K562 (cell line): ENCODE measurements at regions not wholly inside any gene's neighbourhood (a gene's known extent, or its start where the extent isn't known, plus 50 kb on each side); places are given as distances from the start of the nearest gene placed in this dataset.

Experiments used
- ATAC-seq: fragments of 200-7000 bp; cut with Tn5 transposase; 3 replicates; pipeline ENCODE4 v1.9.1; 2020; ENCODE audit warnings: moderate library complexity
- BruUV-seq: library from RNA; stranded (reverse); fragments of 400-500 nt; replicated peaks from 2 replicates; lab custom pipeline; 2021; lab: Mats Ljungman, UMichigan
- CTCF ChIA-PET: fragments of 300-600 bp; formaldehyde crosslinking; extraction: SDS; loops from one replicate; lab custom pipeline; 2021; ENCODE audit warnings: low intra/inter-chr PET ratio; lab: Yijun Ruan, JAX
- POLR2A ChIA-PET: fragments of 300-600, 350-650 bp; sonication (Branson Sonifier 250); formaldehyde crosslinking; extraction: SDS; loops from one replicate; lab custom pipeline; 2021; ENCODE audit warnings: antibody characterized with exemption, inconsistent platforms; lab: Yijun Ruan, JAX
- DNase-seq, 4 experiments: peaks; one replicate each; pipeline versions ENCODE4 v3.0.0 to v3.0.0-alpha.2; 2011 to 2018; ENCODE audit warnings: low spot score in 3 of 4, mixed read lengths in 3 of 4; ENCODE audit errors: extremely low read depth in 1 of 4
- FAIRE-seq: peaks from 2 replicates; lab custom pipeline; 2011; peaks lifted over from hg19 to GRCh38; lab: Jason Lieb, UNC
- H2AFZ ChIP-seq: 2 replicates; pipeline ENCODE4 v1.6.0; 2011; ENCODE audit warnings: low read depth, low read length, control low read depth, inconsistent platforms
- H3K27ac ChIP-seq: fragments of 200-600 bp; 3 replicates; pipeline ENCODE4 v1.8.0; 2011; ENCODE audit warnings: low read depth, mild to moderate bottlenecking, control low read depth, inconsistent platforms, low read length, moderate library complexity, mixed read lengths; ENCODE audit errors: extremely low read depth
- H3K27me3 ChIP-seq, 2 experiments: fragments of 300-600 bp in 1 of 2; 2 replicates in 1 of 2; 3 replicates in 1 of 2; pipeline versions ENCODE4 v1.6.0 to v1.8.0; 2011; ENCODE audit warnings: inconsistent platforms in 2 of 2, low read length in 2 of 2, mild to moderate bottlenecking in 1 of 2, mixed read lengths in 1 of 2, moderate library complexity in 1 of 2; ENCODE audit not compliant: control insufficient read depth in 2 of 2, insufficient read depth in 2 of 2
- H3K36me3 ChIP-seq: fragments of 300-600 bp; 3 replicates; pipeline ENCODE4 v1.8.0; 2011; ENCODE audit warnings: mild to moderate bottlenecking, low read length, inconsistent platforms; ENCODE audit not compliant: control insufficient read depth, insufficient read depth
- H3K4me1 ChIP-seq, 2 experiments: fragments of 200-600 bp in 1 of 2; replicated peaks in 1 of 2; 2 replicates in 1 of 2; 3 replicates in 1 of 2; pipeline versions ENCODE4 v1.5.1 to v1.8.0; 2011; ENCODE audit warnings: inconsistent platforms in 2 of 2, low read length in 2 of 2, mild to moderate bottlenecking in 1 of 2, mixed read lengths in 1 of 2, moderate library complexity in 1 of 2; ENCODE audit not compliant: control insufficient read depth in 2 of 2, insufficient read depth in 2 of 2
- H3K4me2 ChIP-seq: 2 replicates; pipeline ENCODE4 v1.6.1; 2011; ENCODE audit warnings: low read length, control low read depth, inconsistent platforms, mixed read lengths; ENCODE audit not compliant: insufficient read depth
- H3K4me3 ChIP-seq: fragments of 200-600 bp; sonication (generic), shearing (Covaris generic); 2 replicates; pipeline ENCODE4 v1.5.1; 2016; ENCODE audit warnings: control low read depth, inconsistent platforms
- H3K79me2 ChIP-seq: fragments of 200-600 bp; 3 replicates; pipeline ENCODE4 v1.8.0; 2011; ENCODE audit warnings: low read length, inconsistent platforms; ENCODE audit not compliant: control insufficient read depth, insufficient read depth
- H3K9ac ChIP-seq, 2 experiments: 2 replicates each; pipeline versions ENCODE4 v1.6.0 to v1.6.1; 2011; ENCODE audit warnings: low read depth in 2 of 2, low read length in 2 of 2, control low read depth in 1 of 2, inconsistent platforms in 1 of 2, mild to moderate bottlenecking in 1 of 2, mixed read lengths in 1 of 2; ENCODE audit not compliant: insufficient read depth in 1 of 2
- H3K9me1 ChIP-seq: one replicate; pipeline ENCODE4 v1.6.0; 2011; ENCODE audit warnings: inconsistent platforms, mild to moderate bottlenecking, low read length, moderate library complexity; ENCODE audit not compliant: control insufficient read depth, insufficient read depth
- H3K9me3 ChIP-seq: replicated peaks from 2 replicates; pipeline ENCODE4 v1.5.1; 2011; ENCODE audit warnings: low read depth, low read length, inconsistent platforms; ENCODE audit not compliant: control insufficient read depth, insufficient read depth
- H4K20me1 ChIP-seq: replicated peaks from 2 replicates; pipeline ENCODE4 v1.6.1; 2011; ENCODE audit warnings: low read length, inconsistent platforms, mixed read lengths; ENCODE audit not compliant: control insufficient read depth, insufficient read depth
- CBFA2T3 ChIP-seq: fragments of 450-650 bp; IDR thresholded peaks from 2 replicates; pipeline ENCODE4 v1.6.1; 2017
- CXXC5 ChIP-seq: fragments of 250-450 bp; sonication (Bioruptor Pico); IDR thresholded peaks from 2 replicates; pipeline ENCODE4 v1.8.0; 2022; ENCODE audit warnings: inconsistent platforms, mild to moderate bottlenecking, moderate library complexity
- GABPB1 ChIP-seq: sonication (generic); formaldehyde crosslinking; IDR thresholded peaks from 2 replicates; pipeline ENCODE4 v1.8.0; 2022; ENCODE audit warnings: mild to moderate bottlenecking, missing genetic modification reagents
- HOXB6 ChIP-seq: fragments of 250-450 bp; sonication (Bioruptor Pico); IDR thresholded peaks from 2 replicates; pipeline ENCODE4 v1.5.1; 2022; ENCODE audit warnings: mild to moderate bottlenecking, borderline replicate concordance
- MCM2 ChIP-seq: fragments of 450-650 bp; IDR thresholded peaks from 2 replicates; pipeline ENCODE4 v1.6.1; 2017; ENCODE audit warnings: low read depth, mild to moderate bottlenecking
- PYGO2 ChIP-seq: fragments of 450-650 bp; IDR thresholded peaks from 2 replicates; pipeline ENCODE4 v1.6.1; 2016; ENCODE audit warnings: mild to moderate bottlenecking, missing genetic modification characterization, moderate library complexity, missing compliant biosample characterization
- ZNF589 ChIP-seq: fragments of 200-800 bp; sonication (Bioruptor generic); IDR thresholded peaks from 2 replicates; pipeline ENCODE4 v1.6.1; 2016; ENCODE audit warnings: low read depth, missing genetic modification characterization, missing compliant biosample characterization
- ZNF655 ChIP-seq: fragments of 250-450 bp; sonication (Bioruptor Pico); IDR thresholded peaks from 2 replicates; pipeline ENCODE4 v1.5.0; 2021
- ZNF707 ChIP-seq: fragments of 250-450 bp; sonication (Bioruptor Pico); conservative IDR thresholded peaks from 2 replicates; pipeline ENCODE4 v1.8.0; 2022; ENCODE audit warnings: inconsistent platforms, mild to moderate bottlenecking, moderate library complexity
- WGBS: fragments of 100-300 bp; shearing (Covaris generic); methylation state at CpG from one replicate; pipeline ENCODE4 v1.1.6; 2016; ENCODE audit warnings: low coverage, mixed read lengths; ENCODE audit not compliant: insufficient coverage; ENCODE audit errors: missing lambda C conversion rate; 5-methylcytosine and 5-hydroxymethylcytosine counted together
- in situ Hi-C: fragments of 300-500 bp; cut with MboI; formaldehyde crosslinking; loops from 4 replicates; pipeline ENCODE4 v1.15.0; 2018; ENCODE audit warnings: inconsistent platforms, mixed read lengths
- intact Hi-C: fragments of 100-400 bp; cut with micrococcal nuclease; formaldehyde crosslinking; loops from 2 replicates; pipeline ENCODE4 v1.14.2; 2022
- TF ChIP-seq, protein P1 (sequence below): fragments of 450-650 bp; IDR thresholded peaks from 2 replicates; pipeline ENCODE4 v1.6.1; 2016
- TF ChIP-seq, protein P2 (sequence below): fragments of 200-800 bp; sonication (Bioruptor generic); IDR thresholded peaks from 2 replicates; pipeline ENCODE4 v1.6.1; 2017; ENCODE audit warnings: missing genetic modification characterization, missing compliant biosample characterization

DNA sequence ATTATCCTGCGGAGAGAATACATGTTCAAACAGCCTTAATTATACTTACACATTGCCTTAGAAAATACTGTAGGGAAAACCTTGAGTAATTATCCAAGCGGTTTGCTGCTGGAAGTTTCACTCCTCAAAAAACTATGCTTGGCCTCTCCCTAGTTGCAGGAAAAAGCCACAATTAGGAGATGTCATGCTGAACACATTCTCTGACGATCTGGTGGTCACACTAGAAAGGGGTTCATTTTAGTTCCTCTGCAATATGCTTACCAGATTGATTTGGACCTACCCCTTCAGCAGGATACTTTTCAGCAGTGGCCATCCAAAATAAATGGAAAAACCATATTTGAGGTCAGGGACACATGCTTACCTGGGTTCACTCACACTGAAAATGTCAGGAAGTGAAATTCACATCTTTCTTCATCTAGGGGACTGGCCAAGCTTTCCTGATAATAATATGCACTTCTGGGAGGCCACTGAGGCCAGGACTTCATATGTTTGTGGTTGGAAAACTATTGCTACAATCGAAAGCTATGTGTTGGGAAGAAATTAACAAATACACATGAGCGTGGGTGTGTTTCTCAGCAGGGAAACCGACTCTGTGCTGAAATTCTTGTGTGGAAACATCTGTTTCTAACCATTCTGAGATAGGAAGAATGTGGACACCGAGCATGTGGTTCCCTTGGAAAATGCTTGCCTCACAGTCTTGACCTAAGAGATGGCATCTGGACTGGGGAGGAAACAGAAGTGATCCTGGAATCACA is 68.8 kb downstream of the ATXN3L start:
- DNase-seq (peak in 2 of 4 experiments; percentile 26 to 28), FAIRE-seq (no peak), ATAC-seq (no peak)
- Histone ChIP-seq H3K27ac (no peak overlapping the region), H3K36me3 (no peaks in the 10 kb centered on the region; the same call in 2 of the 3 replicates), H4K20me1 (no peaks in the 10 kb centered on the region), H3K9me3 (peaks cover 8% of the 10 kb centered on the region), H3K4me3 (no peak overlapping the region), H3K27me3 (no peaks in the 10 kb centered on the region), H3K4me1 (peaks cover 0 to 24% of the 10 kb centered on the region in 2 experiments; a peak in 3 of 5 replicates), H3K4me2 (no peak overlapping the region), H3K9me1 (no peaks in the 10 kb centered on the region), H3K9ac (no peak overlapping the region), H2AFZ (peak overlapping the region; percentile 78), H3K79me2 (no peaks in the 10 kb centered on the region)
- no TSS peak for BruUV-seq
- in situ Hi-C loops (no loop called here), intact Hi-C loops (no loop called here)
- 40% methylated on average over 7 of the region's 7 CpGs for WGBS
- POLR2A ChIA-PET = interaction anchor here (0.6 kb wide), 1 partner anchor 471 kb away, joined by 3 read pairs; no protein-coding TSS in a partner anchor
- CTCF ChIA-PET = no interaction called here
- TF ChIP-seq CBFA2T3 = 0 out of 2 replicates have a peak, but pooled peaks have one; percentile 7
- TF ChIP-seq GABPB1 = no peak

DNA sequence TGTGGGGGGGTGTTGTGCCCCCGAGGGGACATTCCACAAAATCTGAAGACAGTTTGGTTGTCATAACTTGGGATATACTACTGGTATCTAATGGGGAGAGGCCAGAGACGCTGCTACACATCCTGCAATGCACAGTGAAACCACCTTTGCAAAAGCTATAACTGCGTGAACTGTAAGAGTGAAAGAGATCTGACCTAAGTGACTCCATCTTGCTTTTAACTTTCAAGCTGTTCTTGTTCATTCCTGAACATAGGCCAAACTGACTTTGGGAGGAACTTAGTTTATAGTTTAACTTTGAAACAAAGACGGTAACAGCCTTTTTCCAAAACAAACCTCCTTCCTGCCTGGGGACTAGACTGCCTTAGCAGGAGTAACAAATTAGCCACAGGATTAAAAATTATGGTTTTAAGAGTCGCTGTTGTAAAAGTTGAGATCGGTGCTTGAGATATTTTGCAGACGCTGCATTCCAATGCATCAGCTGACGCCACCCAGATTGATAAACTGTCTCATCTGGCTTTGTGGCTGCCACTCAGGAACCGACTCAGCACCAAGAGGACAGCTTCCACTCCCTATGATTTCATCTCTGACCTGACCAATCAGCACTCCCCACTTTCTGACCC is 70.9 kb downstream of the ATXN3L start:
- H2AFZ ChIP-seq = no peak overlapping the region
- no peaks in the 10 kb centered on the region for H4K20me1 ChIP-seq
- POLR2A ChIA-PET = no interaction called here
- CTCF ChIA-PET = no interaction called here
- BruUV-seq = no TSS peak
- intact Hi-C loops = no loop called here
- no peak overlapping the region for H3K27ac ChIP-seq
- no peaks in the 10 kb centered on the region for H3K27me3 ChIP-seq
- no peaks in the 10 kb centered on the region for H3K9me1 ChIP-seq
- 24% methylated on average over 8 of the region's 9 CpGs for WGBS
- DNase-seq = no peak
- peaks cover 0 to 12% of the 10 kb centered on the region in 2 experiments; a peak in 1 of 5 replicates for H3K4me1 ChIP-seq
- H3K79me2 ChIP-seq = no peaks in the 10 kb centered on the region
- no peak overlapping the region for H3K9ac ChIP-seq
- H3K36me3 ChIP-seq = no peaks in the 10 kb centered on the region
- no peak for FAIRE-seq
- in situ Hi-C loops = no loop called here
- ATAC-seq = no peak
- peaks cover 8% of the 10 kb centered on the region for H3K9me3 ChIP-seq
- H3K4me3 ChIP-seq = no peak overlapping the region
- H3K4me2 ChIP-seq = no peak overlapping the region
- peak; percentile 30; the same call in 1 of the 2 replicates for TF ChIP-seq CXXC5 (CRISPR knock-in tag)
- TF ChIP-seq ZNF707 (CRISPR knock-in tag) = no peak
- TF ChIP-seq ZNF589 (CRISPR knock-in tag) = no peak
- TF ChIP-seq ZNF655 (CRISPR knock-in tag) = no peak
- TF ChIP-seq PYGO2 = peak; percentile 56; the same call in 1 of the 2 replicates
- TF ChIP-seq HOXB6 (CRISPR knock-in tag) = no peak
- TF ChIP-seq, protein P1, sequence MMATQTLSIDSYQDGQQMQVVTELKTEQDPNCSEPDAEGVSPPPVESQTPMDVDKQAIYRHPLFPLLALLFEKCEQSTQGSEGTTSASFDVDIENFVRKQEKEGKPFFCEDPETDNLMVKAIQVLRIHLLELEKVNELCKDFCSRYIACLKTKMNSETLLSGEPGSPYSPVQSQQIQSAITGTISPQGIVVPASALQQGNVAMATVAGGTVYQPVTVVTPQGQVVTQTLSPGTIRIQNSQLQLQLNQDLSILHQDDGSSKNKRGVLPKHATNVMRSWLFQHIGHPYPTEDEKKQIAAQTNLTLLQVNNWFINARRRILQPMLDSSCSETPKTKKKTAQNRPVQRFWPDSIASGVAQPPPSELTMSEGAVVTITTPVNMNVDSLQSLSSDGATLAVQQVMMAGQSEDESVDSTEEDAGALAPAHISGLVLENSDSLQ = peak; percentile 38; the same call in 1 of the 2 replicates
- no peak for TF ChIP-seq MCM2
- TF ChIP-seq, protein P2, sequence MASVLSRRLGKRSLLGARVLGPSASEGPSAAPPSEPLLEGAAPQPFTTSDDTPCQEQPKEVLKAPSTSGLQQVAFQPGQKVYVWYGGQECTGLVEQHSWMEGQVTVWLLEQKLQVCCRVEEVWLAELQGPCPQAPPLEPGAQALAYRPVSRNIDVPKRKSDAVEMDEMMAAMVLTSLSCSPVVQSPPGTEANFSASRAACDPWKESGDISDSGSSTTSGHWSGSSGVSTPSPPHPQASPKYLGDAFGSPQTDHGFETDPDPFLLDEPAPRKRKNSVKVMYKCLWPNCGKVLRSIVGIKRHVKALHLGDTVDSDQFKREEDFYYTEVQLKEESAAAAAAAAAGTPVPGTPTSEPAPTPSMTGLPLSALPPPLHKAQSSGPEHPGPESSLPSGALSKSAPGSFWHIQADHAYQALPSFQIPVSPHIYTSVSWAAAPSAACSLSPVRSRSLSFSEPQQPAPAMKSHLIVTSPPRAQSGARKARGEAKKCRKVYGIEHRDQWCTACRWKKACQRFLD (CRISPR knock-in tag) = no peak
